ENCODE measurements at regions not wholly inside any gene's neighbourhood (a gene's known extent, or its start where the extent isn't known, plus 50 kb on each side); places are given as distances from the start of the nearest gene placed in this dataset.

DNA sequence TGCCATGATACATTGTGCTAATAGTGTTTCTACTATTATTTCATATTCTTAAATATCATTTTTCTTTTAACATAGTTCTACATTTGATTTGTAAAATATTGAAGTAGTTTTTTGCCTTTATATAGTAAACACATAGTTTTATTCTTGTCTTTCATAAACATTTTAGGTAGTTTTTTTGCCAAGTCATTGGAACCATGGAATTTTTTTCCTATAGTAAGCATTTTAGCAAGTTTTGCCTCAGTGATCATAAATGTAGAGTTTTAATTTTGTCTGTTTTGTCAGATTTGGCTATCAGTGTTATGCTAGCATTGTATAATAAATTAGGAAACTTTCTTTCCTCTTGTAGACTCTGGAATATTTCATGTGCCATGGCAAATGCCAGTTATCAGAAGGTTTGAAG is 137.1 kb upstream of the LPAR1 start:
- TF ChIP-seq, protein P1, sequence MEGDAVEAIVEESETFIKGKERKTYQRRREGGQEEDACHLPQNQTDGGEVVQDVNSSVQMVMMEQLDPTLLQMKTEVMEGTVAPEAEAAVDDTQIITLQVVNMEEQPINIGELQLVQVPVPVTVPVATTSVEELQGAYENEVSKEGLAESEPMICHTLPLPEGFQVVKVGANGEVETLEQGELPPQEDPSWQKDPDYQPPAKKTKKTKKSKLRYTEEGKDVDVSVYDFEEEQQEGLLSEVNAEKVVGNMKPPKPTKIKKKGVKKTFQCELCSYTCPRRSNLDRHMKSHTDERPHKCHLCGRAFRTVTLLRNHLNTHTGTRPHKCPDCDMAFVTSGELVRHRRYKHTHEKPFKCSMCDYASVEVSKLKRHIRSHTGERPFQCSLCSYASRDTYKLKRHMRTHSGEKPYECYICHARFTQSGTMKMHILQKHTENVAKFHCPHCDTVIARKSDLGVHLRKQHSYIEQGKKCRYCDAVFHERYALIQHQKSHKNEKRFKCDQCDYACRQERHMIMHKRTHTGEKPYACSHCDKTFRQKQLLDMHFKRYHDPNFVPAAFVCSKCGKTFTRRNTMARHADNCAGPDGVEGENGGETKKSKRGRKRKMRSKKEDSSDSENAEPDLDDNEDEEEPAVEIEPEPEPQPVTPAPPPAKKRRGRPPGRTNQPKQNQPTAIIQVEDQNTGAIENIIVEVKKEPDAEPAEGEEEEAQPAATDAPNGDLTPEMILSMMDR (IDR thresholded peaks at IDR 0.05): no peak
- no peak for TF ChIP-seq ZFX (IDR thresholded peaks at IDR 0.05; ENCODE audit: borderline replicate concordance)
